GM18511 (cell line): ENCODE measurements at regions not wholly inside any gene's neighbourhood (a gene's known extent, or its start where the extent isn't known, plus 50 kb on each side); places are given as distances from the start of the nearest gene placed in this dataset.

Experiments
- ATAC-seq: cut with Tn5 transposase; IDR thresholded peaks from one replicate; pipeline ENCODE4 v1.9.1; 2021; ENCODE audit warnings: mild to moderate bottlenecking, moderate library complexity; ENCODE audit not compliant: unreplicated experiment

GRCh38 chr3:177752831-177753230 lies 555.5 kb upstream of the TBL1XR1 start:
- ATAC-seq = no peak

- ATAC-seq = no peak
These were observed 556.3 kb upstream of the TBL1XR1 start for GRCh38 chr3:177753451-177754155.

- no peak for ATAC-seq
These were observed 557.2 kb upstream of the TBL1XR1 start for GRCh38 chr3:177754508-177754921.

DNA sequence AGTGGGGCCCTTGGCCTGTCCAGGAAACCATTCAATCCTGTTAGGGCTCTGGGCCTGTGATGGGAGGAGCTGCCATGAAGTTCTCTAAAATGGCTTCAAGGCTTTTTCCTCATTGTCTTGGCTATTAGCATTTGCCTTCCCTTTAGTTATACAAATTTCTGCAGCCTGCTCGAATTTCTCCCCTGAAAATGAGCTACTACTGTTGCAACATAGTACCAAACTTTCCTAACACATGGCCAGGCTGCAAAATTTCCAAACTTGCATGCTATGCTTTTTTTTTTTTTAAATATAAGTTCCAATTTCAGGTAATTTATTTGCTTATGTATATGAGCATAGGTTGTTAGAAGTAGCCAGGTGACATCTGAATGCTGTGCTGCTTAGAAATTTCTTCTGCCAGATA lies 560.8 kb upstream of the TBL1XR1 start:
- no peak for ATAC-seq

DNA sequence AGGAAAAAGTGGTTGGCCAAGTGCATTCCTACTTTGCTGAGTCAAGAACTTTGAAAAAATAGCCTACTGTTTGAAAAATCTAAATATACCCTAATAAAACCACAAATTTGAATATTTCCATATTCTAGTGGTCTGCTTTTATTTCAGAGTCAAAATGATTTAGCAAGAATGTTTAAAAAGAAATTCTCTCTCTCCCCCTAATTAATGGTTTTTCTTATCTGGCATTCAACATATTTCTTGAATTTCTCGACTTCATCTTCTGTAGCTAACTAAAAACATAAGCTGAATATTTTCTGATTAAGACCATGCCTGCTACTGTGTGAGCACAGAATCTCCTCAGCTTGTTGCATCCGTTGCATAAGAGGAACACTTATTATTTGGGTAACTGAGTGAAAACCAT lies 563.5 kb upstream of the TBL1XR1 start:
- ATAC-seq = no peak

- ATAC-seq = no peak
These were observed 567.2 kb upstream of the TBL1XR1 start for GRCh38 chr3:177764377-177764912.

DNA sequence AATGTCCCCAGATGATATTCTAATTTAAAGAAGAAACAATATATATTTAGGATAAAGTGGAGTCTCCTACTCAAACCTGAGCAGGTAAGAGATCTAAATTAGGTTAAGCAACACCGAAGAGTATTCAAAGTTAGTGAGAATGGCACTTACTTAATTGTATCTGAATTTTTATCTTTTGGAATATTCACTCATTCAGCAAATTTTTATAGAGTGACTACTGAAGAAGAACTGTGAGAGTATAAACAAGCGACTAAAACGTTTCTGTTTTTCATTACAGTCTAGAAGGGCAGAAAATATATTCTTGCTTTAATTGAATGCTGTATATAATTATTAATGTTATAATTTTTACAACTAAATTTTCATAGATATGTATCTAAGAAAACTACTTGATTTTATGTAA lies 567.7 kb upstream of the TBL1XR1 start:
- no peak for ATAC-seq

- no peak for ATAC-seq
These were observed 573.3 kb upstream of the TBL1XR1 start for GRCh38 chr3:177770383-177771230.

DNA sequence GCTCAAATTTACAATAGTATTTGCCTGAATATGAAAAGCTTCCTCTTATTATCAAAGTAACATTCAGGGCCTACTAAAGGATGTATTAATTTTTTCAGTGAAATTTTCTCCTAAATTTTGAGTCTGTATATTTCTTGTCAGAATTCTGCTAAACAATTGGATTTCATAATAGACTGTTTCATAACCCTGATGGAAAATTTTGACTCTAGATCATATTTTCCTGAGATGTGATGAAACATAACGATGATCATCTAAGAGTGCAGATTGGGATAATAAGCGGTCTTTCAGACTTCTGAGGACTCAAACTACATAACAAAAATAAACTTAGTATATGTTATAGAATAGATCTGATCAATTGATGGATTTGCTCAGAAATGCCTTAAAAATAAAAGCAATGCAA lies 574.5 kb upstream of the TBL1XR1 start:
- ATAC-seq = no peak

- ATAC-seq = peak; percentile 45
These were observed 575.8 kb upstream of the TBL1XR1 start for GRCh38 chr3:177772908-177773557.

GRCh38 chr3:177773717-177774116 lies 576.4 kb upstream of the TBL1XR1 start:
- no peak for ATAC-seq

DNA sequence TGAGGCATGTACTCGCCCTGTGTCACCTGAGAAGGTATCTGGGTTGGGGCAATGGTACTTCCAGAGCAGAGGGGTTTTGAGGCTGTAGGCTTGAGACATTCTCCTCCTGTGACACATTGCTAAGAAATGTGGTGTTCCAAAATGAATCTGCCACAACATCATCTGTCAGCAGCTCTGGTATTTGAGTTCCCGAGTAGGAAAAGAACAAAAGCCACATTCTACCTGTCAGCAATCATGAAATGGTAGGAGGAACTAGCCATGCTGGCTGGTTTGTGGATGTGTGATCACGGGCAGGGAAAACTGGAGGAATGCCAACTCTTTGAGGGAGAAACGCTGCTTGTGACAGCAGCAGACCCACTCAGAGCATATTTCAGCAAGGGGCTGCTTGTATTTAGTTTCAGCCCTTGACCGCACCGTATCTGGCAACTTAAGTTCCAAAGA lies 579.4 kb upstream of the TBL1XR1 start:
- ATAC-seq = no peak

- ATAC-seq = peak; percentile 90
These were observed 580.4 kb upstream of the TBL1XR1 start for GRCh38 chr3:177777699-177778098.

DNA sequence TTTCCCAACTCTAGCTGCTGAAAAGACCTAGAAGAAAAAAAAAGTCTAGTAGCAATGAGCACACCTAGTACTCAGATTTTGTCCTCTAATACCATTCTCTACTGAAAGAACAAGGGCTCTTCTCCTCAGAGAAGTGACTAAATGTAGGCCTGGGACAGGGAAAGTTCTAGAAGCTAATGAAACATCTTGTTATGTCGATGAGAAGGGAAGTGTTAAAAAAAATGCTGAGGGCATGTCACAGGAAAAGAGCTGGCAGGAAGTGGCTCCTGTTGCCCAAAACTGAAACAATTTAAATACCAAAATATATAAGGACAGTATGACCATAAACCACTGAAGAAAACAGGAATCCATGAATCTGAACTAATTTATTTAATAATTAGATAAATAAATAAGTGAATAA lies 581.4 kb upstream of the TBL1XR1 start:
- no peak for ATAC-seq

DNA sequence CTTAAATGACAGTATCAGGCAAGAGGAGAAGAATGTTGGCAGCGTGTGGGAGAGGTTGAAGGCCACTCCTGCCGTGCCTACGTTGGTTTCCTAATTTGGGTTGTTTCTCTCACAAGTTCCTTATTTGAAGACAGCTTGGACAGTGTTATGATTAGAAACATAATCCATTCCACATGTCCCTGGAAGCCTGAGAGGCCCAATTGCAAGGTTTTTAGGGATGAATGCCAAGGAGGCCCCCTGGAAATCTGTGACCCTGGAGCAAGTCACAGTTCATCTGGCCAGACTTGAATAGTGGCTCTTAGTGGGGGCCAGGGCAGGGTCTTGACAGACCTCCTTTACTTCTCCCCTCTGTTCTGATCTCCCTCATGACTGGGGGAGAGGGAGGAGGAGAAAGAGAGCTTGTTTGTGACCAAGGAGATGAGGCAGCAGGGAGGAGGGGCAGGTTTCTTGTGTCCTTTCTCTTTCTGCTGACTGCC lies 584.4 kb upstream of the TBL1XR1 start:
- ATAC-seq = no peak

DNA sequence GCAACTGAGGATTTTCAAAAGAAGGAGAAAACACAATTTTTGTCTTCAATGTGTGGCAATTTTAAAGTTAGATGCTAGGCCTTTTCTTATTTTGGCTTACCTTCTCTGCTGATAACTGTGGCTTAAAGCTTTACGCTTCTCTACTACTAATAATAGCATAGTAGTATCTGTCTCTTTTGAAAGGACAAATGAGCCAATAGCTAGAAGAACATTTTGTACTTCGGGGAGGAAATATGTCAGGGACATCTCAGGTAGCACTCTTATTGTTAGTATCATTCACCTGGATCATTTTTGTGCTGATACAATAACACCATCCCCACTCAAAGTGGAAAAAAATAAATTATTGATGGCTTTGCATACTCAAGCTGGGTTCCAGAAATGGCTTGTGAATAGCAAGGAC lies 586.1 kb upstream of the TBL1XR1 start:
- ATAC-seq = no peak

GRCh38 chr3:177783767-177784166 lies 586.5 kb upstream of the TBL1XR1 start:
- ATAC-seq = no peak

DNA sequence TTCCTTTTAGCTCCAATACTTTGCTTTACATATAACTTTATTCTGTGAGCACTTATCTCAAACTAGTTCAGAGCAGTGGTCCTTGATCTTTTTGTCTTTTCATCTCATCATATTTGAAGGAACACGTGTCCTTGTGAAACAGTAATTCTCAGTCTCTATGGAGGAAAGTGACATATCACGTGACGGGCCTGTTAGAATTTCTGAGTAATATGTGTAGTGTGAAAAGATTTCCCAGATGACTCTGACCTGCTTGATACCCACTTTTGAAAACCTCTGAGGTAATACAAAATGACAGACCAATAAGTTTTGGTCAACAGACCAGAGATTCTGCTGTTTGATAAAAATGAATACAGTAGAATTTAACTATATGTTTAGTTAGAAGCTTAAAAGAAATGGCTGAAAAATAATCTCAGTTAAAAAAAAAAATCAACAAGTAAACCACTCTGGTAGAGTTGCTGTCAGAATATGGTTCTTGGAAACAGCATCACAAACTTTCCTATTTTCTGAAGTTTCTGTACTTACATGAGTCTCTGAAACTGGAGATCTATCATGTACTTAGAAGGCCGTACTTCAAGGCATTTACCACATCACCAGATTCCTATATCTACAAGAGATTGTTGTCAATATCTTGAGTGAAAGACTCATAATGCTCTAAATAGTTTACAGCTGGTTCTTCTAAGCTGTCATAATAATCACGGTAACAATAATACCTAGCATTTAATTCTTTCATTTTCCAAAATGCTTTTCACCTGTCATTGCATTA lies 590.2 kb upstream of the TBL1XR1 start:
- ATAC-seq = peak; percentile 90

DNA sequence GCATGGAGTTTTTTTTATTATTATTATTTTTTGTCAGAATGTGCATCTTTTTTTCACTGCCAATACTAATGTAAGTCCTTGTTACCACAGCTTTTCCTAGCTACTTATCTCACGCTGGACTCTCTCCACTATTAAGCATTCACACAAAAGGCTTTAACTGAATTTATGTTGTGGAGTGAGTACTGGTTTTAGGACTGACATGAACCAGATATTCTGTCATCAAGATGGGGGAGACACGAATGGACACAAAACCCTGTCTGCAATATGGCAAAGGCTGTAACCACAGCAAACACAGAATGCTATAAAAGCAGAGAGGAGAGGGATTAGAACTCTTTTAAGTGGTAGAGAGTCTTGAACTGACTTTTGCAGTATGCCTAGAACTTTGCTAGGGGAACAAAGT lies 592.2 kb upstream of the TBL1XR1 start:
- ATAC-seq = no peak

- ATAC-seq = no peak
These were observed 595.2 kb upstream of the TBL1XR1 start for GRCh38 chr3:177792311-177793030.
